ENCODE measurements at regions not wholly inside any gene's neighbourhood (a gene's known extent, or its start where the extent isn't known, plus 50 kb on each side); places are given as distances from the start of the nearest gene placed in this dataset.
A peak's percentile ranks its signal among the peaks of the same experiment; 100 is the strongest.
"Not testable (repeated sequence)": the region's sequence is repeated elsewhere in the genome, so short reads cannot be mapped to it uniquely, and the experiment has no call there.

DNA sequence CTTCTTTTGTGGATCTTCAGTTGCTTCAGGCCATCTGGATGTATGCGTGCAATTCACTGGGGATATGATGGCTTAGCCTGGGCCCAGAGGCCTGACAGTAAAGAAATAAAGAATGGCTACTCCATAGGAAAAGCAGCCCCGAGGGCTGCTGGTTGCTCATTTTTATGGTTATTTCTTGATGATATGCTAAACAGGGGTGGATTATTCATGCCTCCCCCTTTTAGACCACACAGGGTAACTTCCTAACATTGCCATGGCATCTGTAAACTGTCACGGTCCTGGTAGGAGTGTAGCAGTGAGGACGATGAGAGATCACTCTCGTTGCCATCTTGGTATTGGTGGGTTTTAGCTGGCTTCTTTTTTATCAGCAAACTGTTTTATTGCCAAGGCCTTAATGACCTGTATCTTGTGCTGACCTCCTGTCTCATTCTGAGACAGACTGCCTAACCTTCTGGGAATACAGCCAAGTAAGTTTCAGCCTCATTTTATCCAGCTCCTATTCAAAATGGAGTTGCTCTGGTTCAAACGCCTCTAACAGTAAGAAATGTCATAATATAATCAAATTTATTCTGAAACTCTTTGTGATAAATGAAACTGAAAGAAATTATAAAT lies 60.5 kb downstream of the DSEL start:
- peaks cover 13% of the 10 kb centered on the region for H3K4me1 Mint-ChIP-seq (ENCODE audit: low read depth)
- peaks cover 5% of the 10 kb centered on the region for H3K27me3 Mint-ChIP-seq (ENCODE audit: low read depth)
- H3K4me3 Mint-ChIP-seq: no peak overlapping the region
- H3K9me3 Mint-ChIP-seq: peaks cover 3% of the 10 kb centered on the region
- ATAC-seq: no peak
- no peaks in the 10 kb centered on the region for H3K36me3 Mint-ChIP-seq (ENCODE audit: insufficient read depth)
- no peak for DNase-seq

DNA sequence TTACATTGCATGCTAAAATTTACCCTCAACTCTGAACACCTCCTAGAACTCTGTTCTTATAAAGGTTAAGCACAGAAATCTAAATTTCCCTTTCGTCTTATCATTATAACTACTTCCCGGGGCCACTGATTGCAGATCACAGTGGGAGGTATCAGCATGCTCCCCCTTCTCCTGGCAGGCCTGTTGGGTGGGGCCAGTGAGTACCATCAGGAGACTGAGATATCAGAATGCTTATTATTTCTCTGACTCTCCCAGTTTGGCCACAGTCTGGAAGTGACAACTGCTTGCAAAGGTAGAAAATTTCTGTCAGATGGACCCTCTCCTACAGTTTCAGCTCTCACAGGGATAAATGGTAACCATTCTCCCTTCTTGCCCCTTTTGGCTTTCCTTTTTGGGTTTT lies 62.6 kb downstream of the DSEL start:
- Mint-ChIP-seq H3K4me1 (ENCODE audit: low read depth) (peaks cover 14% of the 10 kb centered on the region), H3K4me3 (no peak overlapping the region), H3K36me3 (ENCODE audit: insufficient read depth) (no peaks in the 10 kb centered on the region), H3K27me3 (ENCODE audit: low read depth) (peaks cover 8% of the 10 kb centered on the region), H3K9me3 (peaks cover 10% of the 10 kb centered on the region)
- ATAC-seq: no peak
- no peak for DNase-seq

DNA sequence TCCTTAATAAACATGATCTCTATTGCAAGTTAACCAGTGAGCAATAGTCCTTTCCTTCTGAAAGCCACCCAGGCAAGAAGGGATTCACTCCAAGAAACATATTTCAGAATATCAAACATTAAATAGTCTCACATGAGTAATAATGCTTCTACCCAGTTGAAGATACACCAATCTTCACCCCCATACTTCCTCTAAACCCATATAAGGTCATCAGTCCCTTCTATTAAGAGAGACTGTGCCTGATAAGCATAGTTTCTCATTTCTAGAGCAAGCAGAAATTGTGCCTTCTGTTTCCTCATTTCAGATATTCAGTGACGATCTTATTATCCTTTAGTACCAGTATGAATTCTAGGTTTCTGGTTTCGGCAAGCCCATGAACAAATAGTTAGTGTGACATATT lies 64.6 kb downstream of the DSEL start:
- DNase-seq (no peak), ATAC-seq (peak in 1 of 2 donors; percentile 61)
- no peak overlapping the region for H3K4me3 Mint-ChIP-seq
- H3K36me3 Mint-ChIP-seq (ENCODE audit: insufficient read depth): no peaks in the 10 kb centered on the region
- H3K27me3 Mint-ChIP-seq (ENCODE audit: low read depth): peaks cover 8% of the 10 kb centered on the region
- peaks cover 14% of the 10 kb centered on the region for H3K9me3 Mint-ChIP-seq
- H3K4me1 Mint-ChIP-seq (ENCODE audit: low read depth): peaks cover 14% of the 10 kb centered on the region

DNA sequence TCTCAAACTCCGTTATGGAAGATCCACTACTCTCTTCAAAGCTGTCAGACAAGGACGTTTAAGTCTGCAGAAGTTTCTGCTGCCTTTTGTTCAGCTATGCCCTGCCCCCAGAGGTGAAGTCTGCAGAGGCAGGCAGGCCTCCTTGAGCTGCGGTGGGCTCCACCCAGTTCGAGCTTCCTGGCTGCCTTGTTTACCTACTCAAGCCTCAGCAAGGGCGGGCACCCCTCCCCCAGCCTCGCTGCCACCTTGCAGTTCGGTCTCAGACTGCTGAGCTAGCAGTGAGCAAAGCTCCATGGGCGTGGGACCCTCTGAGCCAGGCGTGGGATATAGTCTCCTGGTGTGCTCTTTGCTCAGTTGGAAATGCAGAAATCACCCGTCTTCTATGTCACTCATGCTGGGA lies 65.4 kb downstream of the DSEL start:
- not testable (repeated sequence) for H3K36me3 Mint-ChIP-seq (ENCODE audit: insufficient read depth); H3K4me3 Mint-ChIP-seq; DNase-seq; ATAC-seq; H3K27me3 Mint-ChIP-seq (ENCODE audit: low read depth)
- peaks cover 14% of the 10 kb centered on the region for H3K9me3 Mint-ChIP-seq
- peaks cover 14% of the 10 kb centered on the region for H3K4me1 Mint-ChIP-seq (ENCODE audit: low read depth)

DNA sequence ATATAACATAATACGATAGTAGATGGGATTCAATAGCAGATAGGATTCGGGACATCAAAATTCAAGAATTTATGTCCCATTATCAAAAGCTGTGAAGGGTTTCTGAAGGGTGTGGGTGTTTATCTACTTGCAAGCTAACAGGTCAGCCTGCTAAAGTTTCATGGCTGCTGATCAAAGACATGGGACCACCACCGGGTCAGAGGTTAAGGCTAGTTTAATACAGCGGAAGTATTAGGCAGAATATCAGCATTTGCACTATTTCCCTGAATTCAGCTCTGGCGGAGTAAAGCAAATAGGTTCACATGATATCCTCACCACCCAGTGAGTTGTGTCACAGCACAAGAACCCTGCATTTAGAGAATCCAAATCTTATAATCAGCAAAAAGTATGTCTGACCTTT lies 82.5 kb downstream of the DSEL start:
- H3K4me1 Mint-ChIP-seq (ENCODE audit: low read depth): no peaks in the 10 kb centered on the region
- DNase-seq: no peak
- no peak for ATAC-seq
- H3K9me3 Mint-ChIP-seq: peaks cover 19% of the 10 kb centered on the region
- H3K27me3 Mint-ChIP-seq (ENCODE audit: low read depth): no peaks in the 10 kb centered on the region
- no peak overlapping the region for H3K4me3 Mint-ChIP-seq
- no peaks in the 10 kb centered on the region for H3K36me3 Mint-ChIP-seq (ENCODE audit: insufficient read depth)

DNA sequence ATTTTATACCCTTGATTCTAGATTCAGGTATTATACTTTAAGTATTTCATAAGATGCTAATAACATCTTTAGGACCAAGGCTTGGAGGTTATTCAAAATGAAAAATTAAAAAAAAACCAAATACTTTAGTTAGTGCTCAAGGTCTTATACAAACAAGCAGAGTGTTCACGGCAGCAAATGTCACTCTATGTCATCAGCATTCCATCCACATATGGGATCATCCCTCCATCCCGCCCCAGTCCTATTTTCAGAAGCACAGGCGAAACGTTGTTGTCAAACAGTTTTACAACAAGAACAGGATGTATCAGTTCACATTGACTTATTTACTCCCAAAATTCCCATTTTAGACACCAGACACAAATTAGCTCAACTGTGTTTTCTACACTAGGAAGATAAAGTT lies 83.7 kb downstream of the DSEL start:
- no peak for ATAC-seq
- Mint-ChIP-seq H3K4me1 (ENCODE audit: low read depth) (no peaks in the 10 kb centered on the region), H3K4me3 (no peak overlapping the region), H3K9me3 (peaks cover 10% of the 10 kb centered on the region), H3K36me3 (ENCODE audit: insufficient read depth) (no peaks in the 10 kb centered on the region), H3K27me3 (ENCODE audit: low read depth) (no peaks in the 10 kb centered on the region)
- DNase-seq: no peak

DNA sequence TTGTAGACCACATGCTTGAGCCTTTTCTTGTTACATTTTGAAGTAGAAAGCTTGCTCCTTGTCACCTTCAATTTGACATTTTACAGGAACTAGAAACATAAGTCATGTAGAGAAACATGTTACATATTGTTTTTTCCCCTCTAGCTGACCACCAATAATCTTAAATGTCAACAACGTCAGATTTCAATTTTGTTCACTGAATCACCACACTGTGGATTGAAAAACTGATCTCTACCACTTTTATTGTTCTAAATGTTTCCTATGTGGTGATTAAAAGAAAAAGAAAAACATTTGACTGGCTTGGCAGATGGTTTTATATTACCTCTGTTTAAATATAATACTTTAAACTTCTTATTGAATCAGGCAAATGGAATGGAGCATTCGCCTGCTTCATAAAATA lies 87.7 kb downstream of the DSEL start:
- Mint-ChIP-seq H3K4me3 (no peak overlapping the region), H3K36me3 (ENCODE audit: insufficient read depth) (no peaks in the 10 kb centered on the region), H3K27me3 (ENCODE audit: low read depth) (no peaks in the 10 kb centered on the region), H3K4me1 (ENCODE audit: low read depth) (no peaks in the 10 kb centered on the region), H3K9me3 (no peaks in the 10 kb centered on the region)
- ATAC-seq: no peak
- DNase-seq: no peak

DNA sequence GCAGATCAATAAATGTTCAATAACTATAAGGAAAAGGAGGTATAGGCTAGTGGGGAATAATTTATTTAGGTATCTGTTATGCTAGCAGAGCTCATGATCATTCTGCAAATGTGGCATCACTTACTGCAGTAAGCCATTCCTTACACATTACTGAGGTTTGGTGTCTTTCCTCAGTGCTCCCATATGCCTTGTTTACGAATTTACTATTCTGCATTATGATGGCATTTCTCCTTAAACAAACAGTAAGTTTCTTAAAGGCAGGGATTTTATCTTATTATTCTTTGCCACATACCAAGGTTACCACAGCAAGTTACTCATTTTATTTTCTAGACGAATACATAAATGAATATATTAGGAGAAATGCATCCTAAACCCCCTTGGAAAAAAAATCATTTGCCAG lies 88.4 kb downstream of the DSEL start:
- H3K36me3 Mint-ChIP-seq (ENCODE audit: insufficient read depth): no peaks in the 10 kb centered on the region
- ATAC-seq (no peak), DNase-seq (no peak)
- H3K4me1 Mint-ChIP-seq (ENCODE audit: low read depth): no peaks in the 10 kb centered on the region
- H3K9me3 Mint-ChIP-seq: no peaks in the 10 kb centered on the region
- H3K27me3 Mint-ChIP-seq (ENCODE audit: low read depth): no peaks in the 10 kb centered on the region
- no peak overlapping the region for H3K4me3 Mint-ChIP-seq

DNA sequence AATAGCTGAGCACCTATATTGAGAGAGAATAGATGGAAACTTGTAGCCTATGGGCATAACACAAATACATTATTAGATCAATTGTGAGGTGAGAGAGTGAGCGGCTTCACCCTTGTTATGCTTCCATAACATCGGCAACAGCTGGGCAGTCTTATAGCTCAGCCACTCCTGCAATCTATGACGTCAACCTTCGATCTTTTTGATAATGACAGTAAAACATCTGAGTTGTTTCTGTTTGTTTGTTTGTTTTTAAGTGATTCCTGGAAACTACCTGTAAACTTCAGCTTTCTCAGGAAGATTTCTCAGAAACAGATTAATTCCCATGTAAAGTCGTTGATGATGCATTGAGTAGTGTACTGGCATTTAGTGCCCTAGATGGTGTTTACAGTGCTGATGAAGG lies 90.0 kb downstream of the DSEL start:
- Mint-ChIP-seq H3K4me1 (ENCODE audit: low read depth) (no peaks in the 10 kb centered on the region), H3K36me3 (ENCODE audit: insufficient read depth) (no peaks in the 10 kb centered on the region), H3K27me3 (ENCODE audit: low read depth) (no peaks in the 10 kb centered on the region), H3K9me3 (no peaks in the 10 kb centered on the region), H3K4me3 (no peak overlapping the region)
- no peak for ATAC-seq
- no peak for DNase-seq

DNA sequence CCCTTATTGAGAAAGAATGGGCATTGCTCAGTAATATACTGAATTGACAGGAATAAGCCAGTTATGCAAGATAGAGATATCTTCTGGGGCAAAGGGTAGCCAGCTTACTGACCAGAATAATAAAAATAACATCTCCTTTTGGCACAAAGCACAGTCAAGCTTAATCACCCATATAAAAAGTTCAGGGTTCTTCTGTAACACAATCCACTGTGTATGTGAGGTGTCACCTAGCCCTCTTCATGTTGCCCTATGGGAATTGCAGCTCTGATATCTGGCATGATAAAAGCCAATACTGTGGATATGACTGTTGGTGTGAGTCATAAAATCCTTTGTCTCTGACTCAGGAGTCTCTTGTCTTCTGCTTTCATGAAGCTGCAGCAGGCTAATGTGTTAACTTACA lies 90.8 kb downstream of the DSEL start:
- no peak for DNase-seq

DNA sequence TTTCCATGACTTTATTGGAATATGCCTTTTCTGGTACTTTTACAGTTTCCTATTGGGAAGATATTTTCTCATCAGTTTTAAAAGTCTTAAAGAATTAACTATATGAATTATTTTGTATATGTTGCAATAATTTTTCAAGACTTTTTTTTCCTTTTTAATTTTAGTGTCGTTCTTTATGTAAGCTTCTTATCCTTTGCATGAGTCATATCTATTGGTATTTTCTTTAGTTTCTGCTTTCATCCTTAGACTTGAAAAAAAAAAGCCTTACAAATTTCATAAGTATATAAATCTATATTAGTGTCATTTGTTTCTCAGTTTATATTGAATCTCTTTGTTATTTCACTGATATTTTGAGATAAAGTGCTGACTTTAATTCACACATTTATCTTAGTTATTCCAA lies 94.9 kb downstream of the DSEL start:
- Mint-ChIP-seq H3K36me3 (ENCODE audit: insufficient read depth) (no peaks in the 10 kb centered on the region), H3K4me3 (no peak overlapping the region), H3K4me1 (ENCODE audit: low read depth) (peaks cover 8% of the 10 kb centered on the region), H3K27me3 (ENCODE audit: low read depth) (no peaks in the 10 kb centered on the region), H3K9me3 (no peaks in the 10 kb centered on the region)
- DNase-seq (no peak), ATAC-seq (no peak)

More for the DNA sequence above, 90.8 kb downstream of the DSEL start:
- H3K27me3 Mint-ChIP-seq (ENCODE audit: low read depth): no peaks in the 10 kb centered on the region
- no peak overlapping the region for H3K4me3 Mint-ChIP-seq
- no peaks in the 10 kb centered on the region for H3K4me1 Mint-ChIP-seq (ENCODE audit: low read depth)
- no peaks in the 10 kb centered on the region for H3K36me3 Mint-ChIP-seq (ENCODE audit: insufficient read depth)
- ATAC-seq: peak; percentile 93 to 98
- no peaks in the 10 kb centered on the region for H3K9me3 Mint-ChIP-seq

DNA sequence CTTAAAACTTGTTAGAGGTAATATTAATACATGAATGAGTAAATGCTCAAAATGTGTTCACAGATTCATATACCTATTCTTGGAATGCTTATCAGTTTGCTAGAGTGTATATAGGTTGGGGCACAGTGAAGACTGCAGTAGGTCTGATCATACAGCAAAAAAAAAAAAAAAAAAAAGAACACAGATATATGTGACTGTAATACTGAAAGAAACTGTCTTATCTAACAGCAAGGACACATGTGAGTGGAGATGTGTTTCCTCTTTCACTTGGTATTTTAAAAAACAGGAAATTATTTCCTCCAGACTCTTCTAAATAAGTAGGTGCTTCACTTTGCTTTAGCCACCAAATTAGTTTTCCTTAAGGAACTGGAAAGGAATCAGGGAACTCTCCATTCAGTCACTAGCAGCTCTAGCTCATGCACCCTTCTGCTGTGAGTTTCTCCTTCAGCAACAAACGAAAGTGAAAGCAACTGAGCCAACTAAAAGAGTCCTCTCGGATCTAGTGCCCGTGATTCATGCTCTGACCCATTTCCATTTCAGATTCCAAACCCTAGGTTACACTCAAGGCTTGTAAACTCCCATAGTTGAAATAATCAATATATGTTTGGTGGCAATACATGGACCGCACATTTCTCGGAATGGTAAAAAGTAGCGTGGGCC lies 98.5 kb downstream of the DSEL start:
- peak; percentile 84 to 90 for ATAC-seq

DNA sequence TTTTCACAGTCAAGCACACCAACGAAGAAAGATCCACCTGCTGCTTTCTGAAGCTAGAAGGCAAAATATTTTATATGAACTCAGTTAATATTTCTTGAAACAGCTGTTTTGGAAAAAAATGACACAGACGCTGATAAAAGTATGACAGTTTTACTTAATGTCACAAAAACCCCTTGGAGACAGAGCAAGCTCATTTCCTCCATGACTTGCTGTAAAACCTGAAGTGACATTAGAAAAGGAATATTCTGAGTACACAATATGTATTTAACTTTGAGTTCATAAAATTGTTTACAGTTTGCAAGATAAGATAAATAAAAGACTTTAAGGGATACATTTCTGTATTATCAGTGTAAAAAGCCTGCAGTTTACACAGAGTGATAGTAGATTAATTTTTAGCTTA lies 105.4 kb downstream of the DSEL start:
- H3K4me3 Mint-ChIP-seq: no peak overlapping the region
- no peaks in the 10 kb centered on the region for H3K4me1 Mint-ChIP-seq (ENCODE audit: low read depth)
- ATAC-seq (no peak), DNase-seq (no peak)
- no peaks in the 10 kb centered on the region for H3K27me3 Mint-ChIP-seq (ENCODE audit: low read depth)
- no peaks in the 10 kb centered on the region for H3K36me3 Mint-ChIP-seq (ENCODE audit: insufficient read depth)
- H3K9me3 Mint-ChIP-seq: no peaks in the 10 kb centered on the region

More for the DNA sequence above, 98.5 kb downstream of the DSEL start:
- H3K4me3 Mint-ChIP-seq: peak overlapping the region; percentile 58
- DNase-seq: peak; percentile 5
- H3K36me3 Mint-ChIP-seq (ENCODE audit: insufficient read depth): no peaks in the 10 kb centered on the region
- H3K9me3 Mint-ChIP-seq: no peaks in the 10 kb centered on the region
- peaks cover 8% of the 10 kb centered on the region for H3K4me1 Mint-ChIP-seq (ENCODE audit: low read depth)
- no peaks in the 10 kb centered on the region for H3K27me3 Mint-ChIP-seq (ENCODE audit: low read depth)

DNA sequence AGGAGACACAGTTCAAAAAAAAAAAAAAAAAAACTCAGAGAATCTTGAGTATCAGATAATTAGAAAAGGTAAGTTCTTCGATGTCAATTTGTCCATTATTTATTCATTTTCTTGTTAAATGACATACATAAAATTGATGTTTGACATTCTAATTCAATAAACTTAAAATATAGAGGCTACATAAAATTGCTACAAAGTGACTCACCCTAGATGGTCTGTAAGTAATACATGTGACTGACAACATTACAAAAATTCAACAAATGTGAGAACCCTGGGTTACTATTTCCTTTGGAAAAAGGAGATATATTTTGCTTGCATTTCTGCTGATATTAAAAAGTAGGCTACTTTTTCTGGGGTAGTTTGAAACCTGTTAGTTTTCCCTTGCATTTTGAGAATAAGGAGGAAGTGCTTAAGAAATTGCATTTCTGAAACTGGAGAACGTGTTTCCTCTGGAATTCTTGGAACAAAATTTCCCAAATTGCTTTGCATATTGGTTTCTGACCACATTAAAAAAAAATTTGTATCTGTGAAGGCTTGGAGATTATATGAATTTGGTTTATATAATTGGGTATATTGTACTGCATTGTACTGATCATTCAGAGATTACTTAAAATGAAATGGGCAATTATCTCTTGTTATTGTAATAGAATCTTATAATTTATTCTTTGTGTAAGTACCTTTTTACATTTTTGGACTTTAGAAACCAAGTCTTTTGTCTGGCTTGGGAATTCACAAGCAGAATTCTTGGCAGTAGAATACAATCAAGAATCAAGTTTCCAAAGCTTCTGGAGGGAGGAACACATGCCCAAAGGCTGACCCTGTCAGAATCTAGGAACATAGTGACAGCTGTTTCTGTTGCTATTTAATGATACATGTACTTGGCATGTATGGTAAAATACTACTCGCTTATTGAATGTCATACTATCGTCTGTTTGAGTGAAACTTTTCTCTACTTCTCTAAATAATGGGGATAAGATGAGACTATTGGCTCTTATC lies 106.1 kb downstream of the DSEL start:
- H3K9me3 Mint-ChIP-seq: no peaks in the 10 kb centered on the region

More for the DNA sequence above, 106.1 kb downstream of the DSEL start:
- H3K36me3 Mint-ChIP-seq (ENCODE audit: insufficient read depth): no peaks in the 10 kb centered on the region
- no peaks in the 10 kb centered on the region for H3K4me1 Mint-ChIP-seq (ENCODE audit: low read depth)
- ATAC-seq (no peak), DNase-seq (no peak)
- H3K4me3 Mint-ChIP-seq: no peak overlapping the region
- H3K27me3 Mint-ChIP-seq (ENCODE audit: low read depth): no peaks in the 10 kb centered on the region
